HT1080 (cell line): ENCODE measurements at regions not wholly inside any gene's neighbourhood (a gene's known extent, or its start where the extent isn't known, plus 50 kb on each side); places are given as distances from the start of the nearest gene placed in this dataset.

ENCODE experiments used
- DNase-seq: peaks from one replicate; pipeline ENCODE4 v3.0.0-alpha.2; 2015; ENCODE audit warnings: low read depth

GRCh38 chr6:14826456-14826855, 419.4 kb upstream of the JARID2 start:
- DNase-seq, result no peak

GRCh38 chr6:14827354-14827753, 418.5 kb upstream of the JARID2 start:
- DNase-seq, result no peak

- no peak for DNase-seq
Observed at GRCh38 chr6:14828201-14828611, 417.7 kb upstream of the JARID2 start.

- no peak for DNase-seq
Observed at GRCh38 chr6:14831070-14831469, 414.8 kb upstream of the JARID2 start.

- DNase-seq, result no peak
Observed at GRCh38 chr6:14831937-14832336, 413.9 kb upstream of the JARID2 start.

- DNase-seq, result no peak
Observed at GRCh38 chr6:14832427-14832826, 413.4 kb upstream of the JARID2 start.

- DNase-seq, result no peak
Observed at GRCh38 chr6:14834851-14835530, 410.9 kb upstream of the JARID2 start.

GRCh38 chr6:14837435-14837834, 408.4 kb upstream of the JARID2 start:
- no peak for DNase-seq

- no peak for DNase-seq
Observed at GRCh38 chr6:14838133-14838583, 407.7 kb upstream of the JARID2 start.

- DNase-seq, result peak; percentile 15
Observed at GRCh38 chr6:14841901-14842421, 403.9 kb upstream of the JARID2 start.

- DNase-seq, result no peak
Observed at GRCh38 chr6:14844411-14844810, 401.5 kb upstream of the JARID2 start.

GRCh38 chr6:14848019-14848418, 397.9 kb upstream of the JARID2 start:
- DNase-seq, result no peak

GRCh38 chr6:14849185-14849584, 396.7 kb upstream of the JARID2 start:
- DNase-seq, result no peak

- DNase-seq, result no peak
Observed at GRCh38 chr6:14851281-14851680, 394.6 kb upstream of the JARID2 start.

- DNase-seq, result no peak
Observed at GRCh38 chr6:14852375-14852774, 393.5 kb upstream of the JARID2 start.

- DNase-seq, result no peak
Observed at GRCh38 chr6:14856177-14856576, 389.7 kb upstream of the JARID2 start.

GRCh38 chr6:14857001-14857400, 388.9 kb upstream of the JARID2 start:
- DNase-seq, result no peak

GRCh38 chr6:14857501-14857900, 388.4 kb upstream of the JARID2 start:
- no peak for DNase-seq

GRCh38 chr6:14858808-14859207, 387.1 kb upstream of the JARID2 start:
- no peak for DNase-seq

- DNase-seq, result no peak
Observed at GRCh38 chr6:14860774-14861173, 385.1 kb upstream of the JARID2 start.

GRCh38 chr6:14861491-14861943, 384.4 kb upstream of the JARID2 start:
- DNase-seq, result no peak

GRCh38 chr6:14862845-14863244, 383.0 kb upstream of the JARID2 start:
- no peak for DNase-seq
